ENCODE measurements at regions not wholly inside any gene's neighbourhood (a gene's known extent, or its start where the extent isn't known, plus 50 kb on each side); places are given as distances from the start of the nearest gene placed in this dataset.

DNA sequence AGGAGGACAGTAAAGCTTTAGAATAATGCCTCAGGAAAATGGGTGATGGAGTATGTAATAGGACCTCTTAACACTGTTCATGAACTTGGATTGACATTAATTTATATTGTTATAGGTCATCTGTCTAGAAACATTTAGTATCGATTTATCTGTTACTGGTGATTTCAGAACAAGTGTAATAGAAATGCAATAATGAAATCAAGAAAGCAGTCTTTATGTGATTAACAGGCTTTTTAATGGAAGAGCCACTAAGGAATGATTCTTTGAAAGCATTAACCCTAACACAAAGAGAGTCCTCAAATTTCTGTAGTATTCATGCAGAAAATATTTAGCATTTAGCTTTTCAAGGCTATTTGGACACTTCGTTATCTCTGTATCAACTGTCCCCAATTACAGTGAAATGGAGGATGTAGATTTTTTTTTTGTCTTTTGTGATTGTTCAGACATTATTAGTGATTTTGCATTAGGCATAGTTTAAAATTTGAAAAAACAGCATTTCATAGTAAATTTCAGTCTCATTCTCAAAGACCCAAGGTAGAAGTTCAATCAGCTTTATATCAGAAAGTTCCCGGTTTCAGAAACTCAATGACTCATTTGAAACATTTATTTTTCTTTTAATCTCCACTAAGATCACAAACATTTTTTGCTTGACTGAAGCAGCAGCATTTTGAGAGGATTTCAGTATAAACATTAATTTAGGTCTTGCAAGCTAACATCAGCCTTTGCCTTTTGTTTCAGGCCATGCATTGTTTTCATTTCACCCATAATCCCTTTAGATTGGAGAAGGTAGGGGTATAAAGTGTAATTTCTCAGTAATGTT is 56.3 kb downstream of the AGTR2 start:
- no peak for DNase-seq (ENCODE audit: low read depth)

GRCh38 chrX:116230130-116230898 is 59.8 kb downstream of the AGTR2 start:
- no peak for DNase-seq (ENCODE audit: low read depth)

DNA sequence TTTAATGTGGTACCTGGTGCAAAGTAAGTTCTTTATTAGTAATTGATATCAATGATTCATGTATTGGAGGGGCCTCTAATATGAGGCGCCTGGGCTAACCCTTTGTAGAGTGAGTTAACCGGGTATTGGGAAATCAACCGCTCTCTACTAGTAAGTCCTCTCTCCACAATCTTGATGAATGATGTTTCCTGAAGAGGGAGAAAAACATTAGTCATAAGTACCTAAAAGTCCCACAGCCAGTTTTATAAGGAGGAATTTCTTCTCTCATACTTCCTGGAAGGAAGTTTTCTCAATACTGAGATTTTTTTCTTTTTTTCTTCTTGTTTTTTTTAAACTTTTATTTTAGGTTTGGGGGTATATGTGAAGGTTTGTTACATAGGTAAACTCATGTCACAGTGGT is 62.3 kb downstream of the AGTR2 start:
- DNase-seq (ENCODE audit: low read depth) = peak; percentile 11

DNA sequence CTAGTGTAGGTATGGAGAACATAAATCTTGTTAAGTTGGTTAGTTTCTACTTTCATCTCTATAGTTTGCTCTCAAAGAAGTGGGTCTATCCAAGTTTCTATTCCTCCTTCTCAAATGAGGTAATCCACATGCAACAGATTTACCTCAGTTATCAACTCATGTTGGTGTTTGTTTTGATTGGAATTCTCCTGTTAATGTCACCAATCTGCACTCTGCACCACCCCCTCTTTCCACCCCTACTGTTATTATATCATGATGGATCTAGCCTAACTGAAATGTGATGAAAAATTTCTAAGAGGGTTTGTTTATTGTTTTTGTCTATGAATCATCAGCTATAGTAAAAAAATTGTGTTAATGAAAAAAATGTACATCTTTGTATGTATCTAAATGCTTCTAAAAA is 66.1 kb downstream of the AGTR2 start:
- no peak for DNase-seq (ENCODE audit: low read depth)

DNA sequence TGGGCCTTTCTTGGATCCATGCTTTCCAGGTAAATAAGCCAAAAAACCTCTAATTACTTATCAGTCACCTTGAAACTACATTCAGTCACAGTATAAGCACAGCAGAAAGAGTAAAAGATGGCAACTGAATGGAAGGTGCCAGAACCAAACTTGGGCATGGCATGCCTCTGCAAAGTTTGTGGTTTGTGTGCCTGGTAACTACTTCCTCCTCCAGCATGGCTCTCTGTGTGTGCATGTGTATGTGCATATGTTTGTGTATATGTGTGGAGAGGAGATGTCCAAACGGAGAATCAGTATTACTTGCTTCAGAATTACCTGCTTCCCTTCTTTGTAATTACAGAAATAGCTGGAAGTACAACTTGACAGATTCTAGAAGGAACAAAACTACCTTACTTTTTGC is 67.5 kb downstream of the AGTR2 start:
- no peak for DNase-seq (ENCODE audit: low read depth)

- DNase-seq (ENCODE audit: low read depth) = no peak
Observed at GRCh38 chrX:116238567-116239255, 68.2 kb downstream of the AGTR2 start.

DNA sequence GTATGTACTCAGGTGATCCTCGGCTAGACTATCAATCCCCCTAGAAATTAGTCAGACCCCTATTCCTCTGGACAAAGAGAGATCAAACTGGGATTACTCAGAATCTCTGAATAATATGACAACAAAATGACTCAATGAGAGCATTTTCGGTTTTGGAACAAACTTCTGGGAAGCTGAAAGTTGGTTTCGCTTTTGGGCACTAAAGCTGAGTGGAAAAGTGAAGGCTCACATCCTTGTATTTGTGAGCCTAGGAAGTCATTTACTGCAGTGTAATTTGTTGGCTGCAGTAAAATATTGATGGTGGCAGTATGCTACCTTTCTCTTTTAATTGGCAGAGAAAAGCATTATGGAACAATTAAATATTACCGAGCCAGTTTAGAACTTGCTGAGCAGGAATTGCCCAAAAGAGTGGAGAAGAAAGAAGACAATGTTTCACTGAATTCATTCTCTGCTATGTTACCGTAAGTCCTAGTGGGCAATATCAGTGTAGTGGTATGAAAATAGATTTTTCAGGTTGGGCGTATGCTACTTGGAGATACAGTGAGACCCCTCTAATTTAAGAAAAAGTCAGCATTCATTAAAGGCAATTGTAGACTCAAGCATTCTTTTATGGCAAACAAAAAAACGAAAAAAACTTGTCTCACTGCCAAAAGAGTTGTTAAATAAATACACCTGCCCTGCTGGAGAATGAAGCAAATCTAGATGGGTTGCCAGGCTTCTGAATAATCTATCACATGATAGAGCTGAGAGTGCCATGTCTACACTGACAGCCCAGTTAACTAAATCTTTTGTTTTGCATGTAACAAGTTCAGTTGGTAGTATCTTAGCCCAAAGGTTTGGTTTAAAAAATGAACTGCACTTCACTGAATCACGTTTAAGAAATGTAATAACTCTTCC is 69.6 kb downstream of the AGTR2 start:
- no peak for DNase-seq (ENCODE audit: low read depth)

- DNase-seq (ENCODE audit: low read depth) = no peak
Observed at GRCh38 chrX:116241001-116241400, 70.5 kb downstream of the AGTR2 start.

GRCh38 chrX:116243039-116243438 is 72.5 kb downstream of the AGTR2 start:
- DNase-seq (ENCODE audit: low read depth) = no peak

- DNase-seq (ENCODE audit: low read depth) = no peak
Observed at GRCh38 chrX:116246261-116246660, 75.7 kb downstream of the AGTR2 start.

DNA sequence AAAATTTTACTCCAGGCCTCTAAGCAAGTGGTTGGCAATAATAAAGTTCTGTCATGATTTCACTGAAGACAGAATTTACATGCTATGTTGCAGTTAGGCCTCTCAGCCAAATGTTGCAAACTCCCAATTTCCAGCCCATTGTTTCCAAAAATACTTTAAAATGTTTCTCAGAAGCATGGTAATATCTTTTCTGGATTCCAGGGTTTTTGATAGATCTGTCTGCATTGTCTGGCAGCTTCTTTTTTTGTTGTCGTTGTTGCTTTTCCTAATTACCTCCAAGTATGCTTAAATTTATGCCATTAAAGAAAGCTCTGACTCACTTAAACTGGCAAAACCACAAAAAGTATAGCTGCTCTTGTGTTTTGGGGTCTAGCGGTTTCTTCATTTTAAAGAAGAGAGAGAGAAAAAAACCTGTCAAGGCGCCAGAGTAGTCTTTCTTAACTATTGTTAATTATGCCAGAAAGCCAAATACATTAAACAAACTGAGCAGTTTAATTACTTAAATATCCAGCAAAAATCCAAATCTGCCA is 97.0 kb downstream of the AGTR2 start:
- DNase-seq (ENCODE audit: low read depth) = no peak

DNA sequence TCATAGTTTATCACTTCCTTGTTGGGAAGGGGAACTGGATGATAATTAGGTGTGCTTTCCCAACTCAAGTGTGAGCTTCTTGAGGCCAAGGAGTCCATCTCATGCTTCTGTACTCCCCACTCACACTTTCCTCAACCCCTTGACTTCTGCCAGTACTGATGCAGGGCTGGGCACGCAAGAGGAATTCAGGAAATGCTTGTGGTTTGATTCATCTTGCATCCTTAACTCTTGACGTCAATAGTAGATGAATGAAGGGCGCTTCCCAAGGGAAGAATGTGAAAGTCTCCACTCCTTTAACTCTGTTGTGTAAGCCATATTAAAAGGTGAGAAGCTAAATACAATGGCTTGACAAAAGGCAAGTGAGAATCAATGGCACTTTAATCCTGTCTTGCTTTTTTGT is 101.8 kb downstream of the AGTR2 start:
- DNase-seq (ENCODE audit: low read depth) = peak; percentile 31

DNA sequence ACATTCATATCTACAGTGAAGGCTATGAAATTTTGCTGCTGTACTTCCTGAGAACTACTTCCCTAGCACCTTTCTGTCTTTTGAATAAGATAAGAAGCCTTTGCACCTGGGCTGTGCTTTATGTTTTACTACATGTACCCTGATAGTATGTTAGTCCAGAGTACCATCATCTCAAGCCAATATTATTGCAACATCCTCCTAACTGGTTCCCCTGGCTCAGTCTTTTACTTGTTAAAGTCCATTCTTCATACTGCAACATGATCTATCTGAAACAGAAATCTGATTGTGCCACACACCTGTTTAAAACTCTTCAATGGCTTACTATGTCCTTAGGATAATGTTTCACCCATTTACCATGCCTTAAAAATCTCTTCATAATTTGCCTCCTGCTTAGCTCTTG is 102.3 kb downstream of the AGTR2 start:
- no peak for DNase-seq (ENCODE audit: low read depth)

DNA sequence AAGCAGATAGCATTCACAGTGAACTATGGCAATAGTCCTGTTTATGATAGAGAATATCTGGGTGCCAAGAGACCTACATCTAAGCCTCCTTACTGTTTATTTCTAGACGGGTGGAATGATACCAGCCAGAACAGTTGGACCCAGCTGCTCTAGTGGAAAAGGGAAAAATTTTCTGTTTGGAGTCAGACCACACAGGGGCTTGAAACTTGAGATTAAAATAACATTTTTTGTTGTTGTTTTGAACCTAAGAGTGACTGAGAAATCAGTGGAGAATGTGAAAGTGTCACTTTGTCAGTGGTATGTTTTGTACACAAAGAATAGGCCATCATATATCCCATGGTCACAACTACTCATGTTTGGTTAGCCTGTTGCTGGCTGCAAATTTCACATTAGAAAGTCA is 105.7 kb downstream of the AGTR2 start:
- DNase-seq (ENCODE audit: low read depth) = no peak

- DNase-seq (ENCODE audit: low read depth) = no peak
Observed at GRCh38 chrX:116277351-116278225, 107.0 kb downstream of the AGTR2 start.

DNA sequence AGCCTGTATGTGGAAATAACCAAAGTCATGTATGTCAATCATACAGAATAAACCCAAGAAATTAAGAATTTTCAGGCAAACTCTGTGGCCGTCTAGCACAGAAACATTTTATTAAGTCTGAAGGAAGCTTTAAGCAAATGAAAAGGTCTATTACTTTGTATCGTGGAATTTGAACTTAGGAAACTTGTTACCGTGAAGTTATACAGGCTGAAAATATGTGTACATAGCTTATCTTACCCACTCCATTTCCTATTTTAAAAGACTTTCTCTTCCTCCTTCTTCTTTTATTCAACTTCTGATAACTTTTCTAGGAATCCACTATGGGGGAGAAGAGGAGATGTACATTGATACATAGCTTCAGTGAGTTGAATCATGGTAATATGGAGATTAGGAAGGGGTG is 108.3 kb downstream of the AGTR2 start:
- DNase-seq (ENCODE audit: low read depth) = no peak

- no peak for DNase-seq (ENCODE audit: low read depth)
Observed at GRCh38 chrX:116281106-116281505, 110.6 kb downstream of the AGTR2 start.

- no peak for DNase-seq (ENCODE audit: low read depth)
Observed at GRCh38 chrX:116282751-116283150, 112.2 kb downstream of the AGTR2 start.

GRCh38 chrX:116284400-116284799 is 113.9 kb downstream of the AGTR2 start:
- DNase-seq (ENCODE audit: low read depth) = no peak

DNA sequence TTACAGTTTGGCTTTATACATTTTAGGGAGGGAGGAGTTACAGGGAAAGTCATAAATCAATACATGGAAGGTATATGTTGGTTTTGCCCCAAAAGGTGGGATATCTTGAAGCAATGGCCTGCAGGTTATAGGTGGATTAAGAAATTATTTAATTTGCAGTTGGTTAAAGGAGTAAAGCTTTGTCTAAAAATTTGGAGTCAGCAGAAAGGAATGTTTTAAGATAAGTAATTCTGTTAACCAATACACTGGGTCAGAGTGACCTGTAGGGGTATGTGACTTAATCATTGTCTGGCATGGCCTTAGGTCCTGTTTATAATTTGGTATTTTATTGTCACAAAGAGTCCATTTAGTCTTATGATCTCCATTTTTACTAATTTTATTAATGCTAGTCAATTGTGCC is 115.0 kb downstream of the AGTR2 start:
- no peak for DNase-seq (ENCODE audit: low read depth)

- no peak for DNase-seq (ENCODE audit: low read depth)
Observed at GRCh38 chrX:116289592-116289991, 119.0 kb downstream of the AGTR2 start.
